IMR-90 (cell line): ENCODE measurements at regions not wholly inside any gene's neighbourhood (a gene's known extent, or its start where the extent isn't known, plus 50 kb on each side); places are given as distances from the start of the nearest gene placed in this dataset.

Source experiments
- CEBPB ChIP-seq: IDR thresholded peaks from 2 replicates; pipeline ENCODE4 v1.6.1; 2012; ENCODE audit warnings: low read depth, low read length, improper control_type of control experiment
- CTCF ChIP-seq: conservative IDR thresholded peaks from 2 replicates; pipeline ENCODE4 v1.5.1; 2012; ENCODE audit warnings: mild to moderate bottlenecking, low read depth, low read length, improper control_type of control experiment
- MAZ ChIP-seq: IDR thresholded peaks from 2 replicates; pipeline ENCODE4 v1.6.1; 2012; ENCODE audit warnings: low read depth, mild to moderate bottlenecking, low read length, improper control_type of control experiment, moderate library complexity, borderline replicate concordance

- TF ChIP-seq CTCF (no peak), MAZ (no peak), CEBPB (no peak)
Observed at GRCh38 chr7:25358926-25359325, 130.6 kb upstream of the NPVF start.
